ENCODE measurements at regions not wholly inside any gene's neighbourhood (a gene's known extent, or its start where the extent isn't known, plus 50 kb on each side); places are given as distances from the start of the nearest gene placed in this dataset.

DNA sequence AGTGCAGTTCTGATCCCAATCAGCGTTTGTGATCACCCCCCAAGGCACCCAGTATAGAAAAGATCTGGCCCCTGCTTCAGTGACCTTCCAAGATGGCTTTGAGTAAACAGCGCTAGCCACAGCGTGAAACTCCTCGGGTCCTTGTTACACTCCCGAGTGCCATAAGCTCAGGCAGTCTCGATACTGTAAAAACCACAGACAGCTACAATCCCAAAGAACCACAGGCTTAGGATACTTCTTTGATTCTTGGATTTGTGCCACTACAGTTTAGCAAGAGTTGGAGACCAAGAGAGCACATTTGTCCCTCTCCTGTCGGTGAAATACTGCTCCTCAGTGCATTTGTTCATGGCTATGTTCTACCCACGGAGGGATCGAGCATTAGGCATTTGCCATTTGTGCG, 352.5 kb upstream of the ZNF521 start:
- no peak overlapping the region for H3K27ac Mint-ChIP-seq
- TF ChIP-seq, protein P1, sequence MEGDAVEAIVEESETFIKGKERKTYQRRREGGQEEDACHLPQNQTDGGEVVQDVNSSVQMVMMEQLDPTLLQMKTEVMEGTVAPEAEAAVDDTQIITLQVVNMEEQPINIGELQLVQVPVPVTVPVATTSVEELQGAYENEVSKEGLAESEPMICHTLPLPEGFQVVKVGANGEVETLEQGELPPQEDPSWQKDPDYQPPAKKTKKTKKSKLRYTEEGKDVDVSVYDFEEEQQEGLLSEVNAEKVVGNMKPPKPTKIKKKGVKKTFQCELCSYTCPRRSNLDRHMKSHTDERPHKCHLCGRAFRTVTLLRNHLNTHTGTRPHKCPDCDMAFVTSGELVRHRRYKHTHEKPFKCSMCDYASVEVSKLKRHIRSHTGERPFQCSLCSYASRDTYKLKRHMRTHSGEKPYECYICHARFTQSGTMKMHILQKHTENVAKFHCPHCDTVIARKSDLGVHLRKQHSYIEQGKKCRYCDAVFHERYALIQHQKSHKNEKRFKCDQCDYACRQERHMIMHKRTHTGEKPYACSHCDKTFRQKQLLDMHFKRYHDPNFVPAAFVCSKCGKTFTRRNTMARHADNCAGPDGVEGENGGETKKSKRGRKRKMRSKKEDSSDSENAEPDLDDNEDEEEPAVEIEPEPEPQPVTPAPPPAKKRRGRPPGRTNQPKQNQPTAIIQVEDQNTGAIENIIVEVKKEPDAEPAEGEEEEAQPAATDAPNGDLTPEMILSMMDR (conservative IDR thresholded peaks at IDR 0.05; ENCODE audit: low read depth in 2 of 2) = no peak
- TF ChIP-seq ZNF331 (CRISPR knock-in tag; IDR thresholded peaks at IDR 0.05; ENCODE audit: low read depth) (no peak), NANOG (IDR thresholded peaks at IDR 0.05; ENCODE audit: borderline replicate concordance) (no peak), POLR2AphosphoS5 (IDR thresholded peaks at IDR 0.05; ENCODE audit: low read depth) (no peak), EZH2 (IDR thresholded peaks at IDR 0.05; ENCODE audit: low read depth, unreplicated experiment) (no peak), CREB1 (CRISPR knock-in tag; IDR thresholded peaks at IDR 0.05; ENCODE audit: low read depth) (no peak), STAT1 (IDR thresholded peaks at IDR 0.05; ENCODE audit: unreplicated experiment) (no peak), ZNF114 (CRISPR knock-in tag; IDR thresholded peaks at IDR 0.05) (no peak), JUNB (IDR thresholded peaks at IDR 0.05; ENCODE audit: unreplicated experiment) (no peak), EZH2phosphoT487 (IDR thresholded peaks at IDR 0.05; ENCODE audit: unreplicated experiment) (no peak)
- TF ChIP-seq, protein P2, sequence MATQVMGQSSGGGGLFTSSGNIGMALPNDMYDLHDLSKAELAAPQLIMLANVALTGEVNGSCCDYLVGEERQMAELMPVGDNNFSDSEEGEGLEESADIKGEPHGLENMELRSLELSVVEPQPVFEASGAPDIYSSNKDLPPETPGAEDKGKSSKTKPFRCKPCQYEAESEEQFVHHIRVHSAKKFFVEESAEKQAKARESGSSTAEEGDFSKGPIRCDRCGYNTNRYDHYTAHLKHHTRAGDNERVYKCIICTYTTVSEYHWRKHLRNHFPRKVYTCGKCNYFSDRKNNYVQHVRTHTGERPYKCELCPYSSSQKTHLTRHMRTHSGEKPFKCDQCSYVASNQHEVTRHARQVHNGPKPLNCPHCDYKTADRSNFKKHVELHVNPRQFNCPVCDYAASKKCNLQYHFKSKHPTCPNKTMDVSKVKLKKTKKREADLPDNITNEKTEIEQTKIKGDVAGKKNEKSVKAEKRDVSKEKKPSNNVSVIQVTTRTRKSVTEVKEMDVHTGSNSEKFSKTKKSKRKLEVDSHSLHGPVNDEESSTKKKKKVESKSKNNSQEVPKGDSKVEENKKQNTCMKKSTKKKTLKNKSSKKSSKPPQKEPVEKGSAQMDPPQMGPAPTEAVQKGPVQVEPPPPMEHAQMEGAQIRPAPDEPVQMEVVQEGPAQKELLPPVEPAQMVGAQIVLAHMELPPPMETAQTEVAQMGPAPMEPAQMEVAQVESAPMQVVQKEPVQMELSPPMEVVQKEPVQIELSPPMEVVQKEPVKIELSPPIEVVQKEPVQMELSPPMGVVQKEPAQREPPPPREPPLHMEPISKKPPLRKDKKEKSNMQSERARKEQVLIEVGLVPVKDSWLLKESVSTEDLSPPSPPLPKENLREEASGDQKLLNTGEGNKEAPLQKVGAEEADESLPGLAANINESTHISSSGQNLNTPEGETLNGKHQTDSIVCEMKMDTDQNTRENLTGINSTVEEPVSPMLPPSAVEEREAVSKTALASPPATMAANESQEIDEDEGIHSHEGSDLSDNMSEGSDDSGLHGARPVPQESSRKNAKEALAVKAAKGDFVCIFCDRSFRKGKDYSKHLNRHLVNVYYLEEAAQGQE (IDR thresholded peaks at IDR 0.05; ENCODE audit: unreplicated experiment) = no peak
- TF ChIP-seq, protein P3, sequence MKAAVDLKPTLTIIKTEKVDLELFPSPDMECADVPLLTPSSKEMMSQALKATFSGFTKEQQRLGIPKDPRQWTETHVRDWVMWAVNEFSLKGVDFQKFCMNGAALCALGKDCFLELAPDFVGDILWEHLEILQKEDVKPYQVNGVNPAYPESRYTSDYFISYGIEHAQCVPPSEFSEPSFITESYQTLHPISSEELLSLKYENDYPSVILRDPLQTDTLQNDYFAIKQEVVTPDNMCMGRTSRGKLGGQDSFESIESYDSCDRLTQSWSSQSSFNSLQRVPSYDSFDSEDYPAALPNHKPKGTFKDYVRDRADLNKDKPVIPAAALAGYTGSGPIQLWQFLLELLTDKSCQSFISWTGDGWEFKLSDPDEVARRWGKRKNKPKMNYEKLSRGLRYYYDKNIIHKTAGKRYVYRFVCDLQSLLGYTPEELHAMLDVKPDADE (IDR thresholded peaks at IDR 0.05) = no peak
- TF ChIP-seq, protein P4, sequence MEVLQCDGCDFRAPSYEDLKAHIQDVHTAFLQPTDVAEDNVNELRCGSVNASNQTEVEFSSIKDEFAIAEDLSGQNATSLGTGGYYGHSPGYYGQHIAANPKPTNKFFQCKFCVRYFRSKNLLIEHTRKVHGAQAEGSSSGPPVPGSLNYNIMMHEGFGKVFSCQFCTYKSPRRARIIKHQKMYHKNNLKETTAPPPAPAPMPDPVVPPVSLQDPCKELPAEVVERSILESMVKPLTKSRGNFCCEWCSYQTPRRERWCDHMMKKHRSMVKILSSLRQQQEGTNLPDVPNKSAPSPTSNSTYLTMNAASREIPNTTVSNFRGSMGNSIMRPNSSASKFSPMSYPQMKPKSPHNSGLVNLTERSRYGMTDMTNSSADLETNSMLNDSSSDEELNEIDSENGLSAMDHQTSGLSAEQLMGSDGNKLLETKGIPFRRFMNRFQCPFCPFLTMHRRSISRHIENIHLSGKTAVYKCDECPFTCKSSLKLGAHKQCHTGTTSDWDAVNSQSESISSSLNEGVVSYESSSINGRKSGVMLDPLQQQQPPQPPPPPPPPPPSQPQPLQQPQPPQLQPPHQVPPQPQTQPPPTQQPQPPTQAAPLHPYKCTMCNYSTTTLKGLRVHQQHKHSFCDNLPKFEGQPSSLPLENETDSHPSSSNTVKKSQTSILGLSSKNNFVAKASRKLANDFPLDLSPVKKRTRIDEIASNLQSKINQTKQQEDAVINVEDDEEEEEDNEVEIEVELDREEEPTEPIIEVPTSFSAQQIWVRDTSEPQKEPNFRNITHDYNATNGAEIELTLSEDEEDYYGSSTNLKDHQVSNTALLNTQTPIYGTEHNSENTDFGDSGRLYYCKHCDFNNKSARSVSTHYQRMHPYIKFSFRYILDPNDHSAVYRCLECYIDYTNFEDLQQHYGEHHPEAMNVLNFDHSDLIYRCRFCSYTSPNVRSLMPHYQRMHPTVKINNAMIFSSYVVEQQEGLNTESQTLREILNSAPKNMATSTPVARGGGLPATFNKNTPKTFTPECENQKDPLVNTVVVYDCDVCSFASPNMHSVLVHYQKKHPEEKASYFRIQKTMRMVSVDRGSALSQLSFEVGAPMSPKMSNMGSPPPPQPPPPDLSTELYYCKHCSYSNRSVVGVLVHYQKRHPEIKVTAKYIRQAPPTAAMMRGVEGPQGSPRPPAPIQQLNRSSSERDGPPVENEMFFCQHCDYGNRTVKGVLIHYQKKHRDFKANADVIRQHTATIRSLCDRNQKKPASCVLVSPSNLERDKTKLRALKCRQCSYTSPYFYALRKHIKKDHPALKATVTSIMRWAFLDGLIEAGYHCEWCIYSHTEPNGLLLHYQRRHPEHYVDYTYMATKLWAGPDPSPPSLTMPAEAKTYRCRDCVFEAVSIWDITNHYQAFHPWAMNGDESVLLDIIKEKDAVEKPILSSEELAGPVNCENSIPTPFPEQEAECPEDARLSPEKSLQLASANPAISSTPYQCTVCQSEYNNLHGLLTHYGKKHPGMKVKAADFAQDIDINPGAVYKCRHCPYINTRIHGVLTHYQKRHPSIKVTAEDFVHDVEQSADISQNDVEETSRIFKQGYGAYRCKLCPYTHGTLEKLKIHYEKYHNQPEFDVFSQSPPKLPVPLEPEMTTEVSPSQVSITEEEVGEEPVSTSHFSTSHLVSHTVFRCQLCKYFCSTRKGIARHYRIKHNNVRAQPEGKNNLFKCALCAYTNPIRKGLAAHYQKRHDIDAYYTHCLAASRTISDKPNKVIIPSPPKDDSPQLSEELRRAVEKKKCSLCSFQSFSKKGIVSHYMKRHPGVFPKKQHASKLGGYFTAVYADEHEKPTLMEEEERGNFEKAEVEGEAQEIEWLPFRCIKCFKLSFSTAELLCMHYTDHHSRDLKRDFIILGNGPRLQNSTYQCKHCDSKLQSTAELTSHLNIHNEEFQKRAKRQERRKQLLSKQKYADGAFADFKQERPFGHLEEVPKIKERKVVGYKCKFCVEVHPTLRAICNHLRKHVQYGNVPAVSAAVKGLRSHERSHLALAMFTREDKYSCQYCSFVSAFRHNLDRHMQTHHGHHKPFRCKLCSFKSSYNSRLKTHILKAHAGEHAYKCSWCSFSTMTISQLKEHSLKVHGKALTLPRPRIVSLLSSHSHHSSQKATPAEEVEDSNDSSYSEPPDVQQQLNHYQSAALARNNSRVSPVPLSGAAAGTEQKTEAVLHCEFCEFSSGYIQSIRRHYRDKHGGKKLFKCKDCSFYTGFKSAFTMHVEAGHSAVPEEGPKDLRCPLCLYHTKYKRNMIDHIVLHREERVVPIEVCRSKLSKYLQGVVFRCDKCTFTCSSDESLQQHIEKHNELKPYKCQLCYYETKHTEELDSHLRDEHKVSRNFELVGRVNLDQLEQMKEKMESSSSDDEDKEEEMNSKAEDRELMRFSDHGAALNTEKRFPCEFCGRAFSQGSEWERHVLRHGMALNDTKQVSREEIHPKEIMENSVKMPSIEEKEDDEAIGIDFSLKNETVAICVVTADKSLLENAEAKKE (CRISPR knock-in tag; IDR thresholded peaks at IDR 0.05) = no peak

More for the DNA sequence above, 352.5 kb upstream of the ZNF521 start:
- H3K36me3 ChIP-seq (ENCODE audit: insufficient read depth) = no peaks in the 10 kb centered on the region
- no peaks in the 10 kb centered on the region for H3K79me2 ChIP-seq (replicated peaks; ENCODE audit: insufficient read depth)
- Mint-ChIP-seq H3K4me1 (peaks cover 8% of the 10 kb centered on the region), H3K4me3 (no peak overlapping the region), H3K36me3 (ENCODE audit: low read depth) (no peaks in the 10 kb centered on the region), H3K9me3 (no peaks in the 10 kb centered on the region), H3K27me3 (ENCODE audit: insufficient read depth, low read depth, poor library complexity) (no peaks in the 10 kb centered on the region)
- no peaks in the 10 kb centered on the region for H4K20me1 ChIP-seq (replicated peaks; ENCODE audit: insufficient read depth)
- DNase-seq (ENCODE audit: low spot score) (no peak), ATAC-seq (no peak)
- H3K4me1 ChIP-seq (ENCODE audit: insufficient read depth) = no peaks in the 10 kb centered on the region
- H2AFZ ChIP-seq = peak overlapping the region; percentile 87
- no peak overlapping the region for H3K4me3 ChIP-seq
- H3K27me3 ChIP-seq (ENCODE audit: insufficient read depth) = no peaks in the 10 kb centered on the region
- no peaks in the 10 kb centered on the region for H3F3A ChIP-seq (replicated peaks; ENCODE audit: low read depth)
- no peak overlapping the region for H3K4me2 ChIP-seq
- no peak overlapping the region for H3K27ac ChIP-seq (ENCODE audit: low read depth)
- peaks cover 8% of the 10 kb centered on the region; the same call in 1 of the 2 replicates for H3K9me2 ChIP-seq (ENCODE audit: insufficient read depth)

Measured in GM23338 (cell line).